Adrenal gland (tissue), 9 donors: ENCODE measurements at regions not wholly inside any gene's neighbourhood (a gene's known extent, or its start where the extent isn't known, plus 50 kb on each side); places are given as distances from the start of the nearest gene placed in this dataset.

Experiments used
- DNase-seq, 7 donors: peaks; one replicate each; pipeline ENCODE4 v3.0.0-alpha.2; 2019 to 2020
- H3K27ac ChIP-seq, 5 donors: fragments of 200-600 bp; sonication (generic) in 4 of 5; 1 replicate in 3 of 5; 2 replicates in 2 of 5; pipeline versions ENCODE4 v1.5.1 to v1.8.0; 2016 to 2020; ENCODE audit warnings: mild to moderate bottlenecking in 1 of 5
- H3K27me3 ChIP-seq: fragments of 200-600 bp; 2 replicates; pipeline ENCODE4 v1.8.0; 2021
- H3K36me3 ChIP-seq, 2 donors: fragments of 200-600 bp; replicated peaks in 1 of 2; 1 replicate in 1 of 2; 2 replicates in 1 of 2; pipeline versions ENCODE4 v1.5.1 to v1.8.0; 2018 to 2022
- H3K4me1 ChIP-seq, 2 donors: fragments of 200-600 bp; replicated peaks in 1 of 2; 1 replicate in 1 of 2; 2 replicates in 1 of 2; pipeline versions ENCODE4 v1.5.1 to v1.8.0; 2018 to 2021
- H3K4me3 ChIP-seq, 4 donors: fragments of 200-600 bp; sonication (generic) in 3 of 4; one replicate each; pipeline ENCODE4 v1.5.1; 2016 to 2018
- H3K9me3 ChIP-seq, 3 donors: fragments of 200-600 bp; sonication (generic) in 1 of 3; replicated peaks in 1 of 3; 1 replicate in 2 of 3; 2 replicates in 1 of 3; pipeline versions ENCODE4 v1.5.1 to v1.8.0; 2016 to 2021
- POLR2A ChIP-seq, 2 donors: fragments of 450-650 bp; IDR thresholded peaks; one replicate each; pipeline ENCODE4 v1.6.1; 2017; ENCODE audit warnings: antibody characterized with exemption in 2 of 2, mild to moderate bottlenecking in 2 of 2, moderate library complexity in 1 of 2
- WGBS, 4 donors: extraction: QIAGEN DNeasy Blood & Tissue Kit in 2 of 4; methylation state at CpG; one replicate each; pipeline versions ENCODE4 v1.1.5 to v1.1.7; 2013 to 2017; 5-methylcytosine and 5-hydroxymethylcytosine counted together
- intact Hi-C, 2 donors: fragments of 100-400 bp; cut with DNase I; formaldehyde crosslinking; loops; one replicate each; pipeline versions ENCODE4 v1.14.1 to v1.15.0; 2022 to 2023
- TF ChIP-seq, protein P1 (sequence below), 6 experiments: fragments of 450-650 bp in 4 of 6; fragments of 200-600 bp in 2 of 6; sonication (generic) in 1 of 6; IDR thresholded peaks; 1 replicate in 5 of 6; 2 replicates in 1 of 6; pipeline versions ENCODE4 v1.5.1 to v1.8.0; 2016 to 2021; ENCODE audit warnings: antibody characterized with exemption in 6 of 6, mild to moderate bottlenecking in 2 of 6, moderate library complexity in 1 of 6
- donor health status: healthy with polysubstance abuse.
- donor health status: Bipolar disorder and iron deficiency.
- donor health status: DM: yes; HTN: yes; CAD: no.
- donor health status: DM: no; HTN: no; CAD: no.
- donor health status: DM: no; HTN: no; CAD: no.

DNA sequence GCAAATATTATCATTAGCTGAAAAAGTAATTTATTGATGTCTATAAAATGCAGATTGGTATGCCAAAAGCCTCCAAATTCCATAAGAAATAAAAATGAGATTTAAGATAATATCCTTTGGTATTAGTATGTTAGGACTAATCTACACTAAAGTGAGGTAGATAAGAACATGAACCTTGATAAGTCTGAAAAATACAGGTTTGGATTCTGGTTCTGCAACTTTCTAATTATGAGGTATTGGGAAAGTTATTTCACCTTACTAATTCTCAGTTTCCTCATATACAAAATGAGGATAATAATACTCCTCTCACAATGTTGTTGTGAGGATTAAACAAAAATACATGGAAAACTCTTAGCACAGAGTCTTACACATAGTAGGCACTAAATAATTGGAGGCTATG is 300.1 kb downstream of the NNT start:
- Histone ChIP-seq H3K4me3 (no peak overlapping the region), H3K36me3 (no peaks in the 10 kb centered on the region), H3K27ac (no peak overlapping the region), H3K27me3 (no peaks in the 10 kb centered on the region), H3K9me3 (no peaks in the 10 kb centered on the region), H3K4me1 (no peaks in the 10 kb centered on the region)
- no peak for TF ChIP-seq POLR2A (IDR thresholded peaks at IDR 0.05)
- TF ChIP-seq, protein P1, sequence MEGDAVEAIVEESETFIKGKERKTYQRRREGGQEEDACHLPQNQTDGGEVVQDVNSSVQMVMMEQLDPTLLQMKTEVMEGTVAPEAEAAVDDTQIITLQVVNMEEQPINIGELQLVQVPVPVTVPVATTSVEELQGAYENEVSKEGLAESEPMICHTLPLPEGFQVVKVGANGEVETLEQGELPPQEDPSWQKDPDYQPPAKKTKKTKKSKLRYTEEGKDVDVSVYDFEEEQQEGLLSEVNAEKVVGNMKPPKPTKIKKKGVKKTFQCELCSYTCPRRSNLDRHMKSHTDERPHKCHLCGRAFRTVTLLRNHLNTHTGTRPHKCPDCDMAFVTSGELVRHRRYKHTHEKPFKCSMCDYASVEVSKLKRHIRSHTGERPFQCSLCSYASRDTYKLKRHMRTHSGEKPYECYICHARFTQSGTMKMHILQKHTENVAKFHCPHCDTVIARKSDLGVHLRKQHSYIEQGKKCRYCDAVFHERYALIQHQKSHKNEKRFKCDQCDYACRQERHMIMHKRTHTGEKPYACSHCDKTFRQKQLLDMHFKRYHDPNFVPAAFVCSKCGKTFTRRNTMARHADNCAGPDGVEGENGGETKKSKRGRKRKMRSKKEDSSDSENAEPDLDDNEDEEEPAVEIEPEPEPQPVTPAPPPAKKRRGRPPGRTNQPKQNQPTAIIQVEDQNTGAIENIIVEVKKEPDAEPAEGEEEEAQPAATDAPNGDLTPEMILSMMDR (IDR thresholded peaks at IDR 0.05): no peak
- intact Hi-C loops: no loop called here
- no peak for DNase-seq

DNA sequence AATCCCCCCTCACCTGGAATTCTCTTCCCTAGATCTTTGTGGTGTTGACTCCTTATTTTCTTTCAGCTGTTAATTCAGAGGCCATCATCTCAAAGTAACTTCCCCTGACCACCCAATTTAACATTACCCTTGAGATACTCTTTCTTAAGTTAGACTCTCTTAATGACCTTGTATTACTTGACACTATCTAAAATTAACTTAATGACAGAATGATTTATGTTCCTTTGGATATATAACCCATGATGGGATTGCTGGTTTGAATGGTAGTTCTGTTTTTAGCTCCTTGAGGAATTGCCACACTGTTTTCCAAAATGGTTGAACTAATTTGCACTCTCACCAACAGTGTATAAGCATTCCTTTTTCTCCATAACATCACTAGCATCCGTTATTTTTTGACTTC is 298.0 kb downstream of the NNT start:
- no peaks in the 10 kb centered on the region for H3K27me3 ChIP-seq
- TF ChIP-seq, protein P1 (IDR thresholded peaks at IDR 0.05): no peak
- TF ChIP-seq POLR2A (IDR thresholded peaks at IDR 0.05): no peak
- 79 to 95% (median 87%) methylated on average over 1 of the region's 1 CpG for WGBS, 4 donors
- DNase-seq: no peak
- H3K27ac ChIP-seq: no peak overlapping the region
- intact Hi-C loops: no loop called here
- no peaks in the 10 kb centered on the region for H3K9me3 ChIP-seq
- no peaks in the 10 kb centered on the region for H3K36me3 ChIP-seq
- H3K4me1 ChIP-seq: no peaks in the 10 kb centered on the region
- H3K4me3 ChIP-seq: no peak overlapping the region

DNA sequence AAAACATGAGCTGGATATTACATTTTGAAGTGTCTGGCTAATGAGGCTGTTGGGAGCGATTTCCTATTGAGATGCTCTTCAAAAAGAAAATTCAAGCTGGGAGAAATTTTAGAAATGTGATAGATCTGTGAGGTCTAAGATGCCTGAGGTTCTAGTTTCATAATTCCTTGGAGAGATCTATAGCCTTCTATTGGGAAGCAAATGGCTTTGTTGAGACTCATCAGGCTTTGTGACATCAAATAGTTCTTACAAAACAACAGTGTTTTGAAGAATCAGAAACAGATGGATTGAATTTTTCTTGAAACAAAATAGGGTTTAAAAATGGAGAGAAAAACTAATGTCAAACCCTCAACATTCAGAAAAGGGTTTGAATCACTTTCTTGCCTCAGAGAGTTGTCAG is 292.9 kb downstream of the NNT start:
- 76 to 80% (median 78%) methylated on average over 1 of the region's 1 CpG for WGBS, 4 donors
- Histone ChIP-seq H3K27ac (no peak overlapping the region), H3K36me3 (no peaks in the 10 kb centered on the region), H3K27me3 (no peaks in the 10 kb centered on the region), H3K9me3 (no peaks in the 10 kb centered on the region), H3K4me1 (no peaks in the 10 kb centered on the region), H3K4me3 (no peak overlapping the region)
- no peak for TF ChIP-seq POLR2A (IDR thresholded peaks at IDR 0.05)
- TF ChIP-seq, protein P1 (IDR thresholded peaks at IDR 0.05): no peak
- DNase-seq: no peak
- intact Hi-C loops: no loop called here

DNA sequence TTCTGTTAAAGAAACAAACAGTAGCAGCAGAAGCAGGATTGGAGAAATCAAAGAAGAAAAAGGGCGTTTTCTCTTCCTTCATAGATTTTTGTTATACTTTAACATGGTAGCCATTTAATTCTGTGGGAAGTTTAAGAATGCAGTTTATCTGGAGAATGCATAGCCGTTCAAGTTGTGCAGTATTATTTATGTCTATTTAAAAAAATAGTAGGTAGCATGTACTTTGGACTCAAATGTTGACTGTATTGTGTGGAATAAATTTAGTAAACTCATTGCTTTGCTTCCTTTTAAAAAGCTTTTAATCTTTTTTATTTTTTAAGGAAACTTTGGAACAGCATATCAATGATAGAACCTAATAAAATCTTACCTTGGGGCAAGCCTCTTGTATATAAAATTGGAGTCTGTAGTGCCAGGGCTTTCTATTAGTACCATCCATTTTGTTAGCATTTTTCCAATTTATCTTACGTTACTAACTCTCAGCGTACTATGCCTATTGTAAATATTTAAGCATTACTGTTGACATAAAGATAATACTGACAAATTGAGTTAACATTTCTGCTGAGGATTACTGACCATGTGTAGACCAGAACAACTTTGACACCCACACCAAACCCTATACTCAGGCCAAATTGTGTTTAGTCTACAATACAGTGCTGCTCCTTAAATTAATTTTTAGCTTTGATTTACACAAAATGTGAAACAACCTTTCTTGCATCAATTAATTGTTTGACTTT is 291.1 kb downstream of the NNT start:
- no peaks in the 10 kb centered on the region for H3K9me3 ChIP-seq
- no peaks in the 10 kb centered on the region for H3K4me1 ChIP-seq
- WGBS, 4 donors: 61 to 71% (median 66%) methylated on average over 4 of the region's 4 CpGs

More for the DNA sequence above, 291.1 kb downstream of the NNT start:
- TF ChIP-seq, protein P1 (IDR thresholded peaks at IDR 0.05): no peak
- TF ChIP-seq POLR2A (IDR thresholded peaks at IDR 0.05): no peak
- intact Hi-C loops: no loop called here
- H3K27ac ChIP-seq: no peak overlapping the region
- H3K36me3 ChIP-seq: no peaks in the 10 kb centered on the region
- H3K4me3 ChIP-seq: no peak overlapping the region
- DNase-seq: no peak
- no peaks in the 10 kb centered on the region for H3K27me3 ChIP-seq
